ENCODE measurements at regions not wholly inside any gene's neighbourhood (a gene's known extent, or its start where the extent isn't known, plus 50 kb on each side); places are given as distances from the start of the nearest gene placed in this dataset.

DNA sequence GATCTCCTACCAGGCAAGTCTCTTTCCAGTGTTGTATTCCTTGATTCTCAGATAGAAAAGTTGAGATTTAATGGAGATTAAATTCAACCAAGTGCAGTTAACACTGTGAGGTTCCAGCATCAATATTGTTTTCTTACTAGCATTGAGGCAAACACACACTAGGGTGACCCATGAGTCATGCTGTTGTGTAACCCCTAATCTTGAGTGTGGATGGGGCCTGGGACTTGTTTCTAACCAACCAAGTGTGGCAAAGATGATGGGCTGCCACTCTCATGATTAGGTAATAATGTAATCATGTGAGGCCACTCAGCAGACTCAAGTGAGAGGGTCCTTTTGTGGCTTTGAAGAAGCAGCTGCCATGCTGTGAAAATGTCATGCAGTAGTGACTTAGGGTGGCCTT lies 394.2 kb downstream of the IRX2 start:
- no peaks in the 10 kb centered on the region for H3F3A ChIP-seq (ENCODE audit: insufficient read depth)
- H3K9ac ChIP-seq (ENCODE audit: low read length): no peak overlapping the region
- H3K27me3 ChIP-seq (ENCODE audit: low read length): no peaks in the 10 kb centered on the region
- no peak overlapping the region for H3K4me2 ChIP-seq (ENCODE audit: low read depth, low read length, poor library complexity, severe bottlenecking)
- H3K27ac ChIP-seq (ENCODE audit: low read depth, low read length): no peak overlapping the region
- H4K20me1 ChIP-seq (ENCODE audit: low read depth, low read length): no peaks in the 10 kb centered on the region
- H3K4me3 ChIP-seq (ENCODE audit: insufficient read depth, low read length, poor library complexity, severe bottlenecking): no peak overlapping the region
- no peaks in the 10 kb centered on the region for H3K9me3 ChIP-seq (ENCODE audit: insufficient read depth, low read length)
- TF ChIP-seq EZH2phosphoT487 (conservative IDR thresholded peaks at IDR 0.05; ENCODE audit: low read length): no peak
- TF ChIP-seq, protein P1, sequence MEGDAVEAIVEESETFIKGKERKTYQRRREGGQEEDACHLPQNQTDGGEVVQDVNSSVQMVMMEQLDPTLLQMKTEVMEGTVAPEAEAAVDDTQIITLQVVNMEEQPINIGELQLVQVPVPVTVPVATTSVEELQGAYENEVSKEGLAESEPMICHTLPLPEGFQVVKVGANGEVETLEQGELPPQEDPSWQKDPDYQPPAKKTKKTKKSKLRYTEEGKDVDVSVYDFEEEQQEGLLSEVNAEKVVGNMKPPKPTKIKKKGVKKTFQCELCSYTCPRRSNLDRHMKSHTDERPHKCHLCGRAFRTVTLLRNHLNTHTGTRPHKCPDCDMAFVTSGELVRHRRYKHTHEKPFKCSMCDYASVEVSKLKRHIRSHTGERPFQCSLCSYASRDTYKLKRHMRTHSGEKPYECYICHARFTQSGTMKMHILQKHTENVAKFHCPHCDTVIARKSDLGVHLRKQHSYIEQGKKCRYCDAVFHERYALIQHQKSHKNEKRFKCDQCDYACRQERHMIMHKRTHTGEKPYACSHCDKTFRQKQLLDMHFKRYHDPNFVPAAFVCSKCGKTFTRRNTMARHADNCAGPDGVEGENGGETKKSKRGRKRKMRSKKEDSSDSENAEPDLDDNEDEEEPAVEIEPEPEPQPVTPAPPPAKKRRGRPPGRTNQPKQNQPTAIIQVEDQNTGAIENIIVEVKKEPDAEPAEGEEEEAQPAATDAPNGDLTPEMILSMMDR (IDR thresholded peaks at IDR 0.05; ENCODE audit: insufficient read depth, low read length, poor library complexity, severe bottlenecking): no peak
- no peaks in the 10 kb centered on the region for H3K79me2 ChIP-seq (ENCODE audit: insufficient read depth, low read length)
- no peaks in the 10 kb centered on the region for H3K36me3 ChIP-seq (ENCODE audit: low read length)
- H2AFZ ChIP-seq (ENCODE audit: low read depth, low read length, severe bottlenecking): no peak overlapping the region
- no peaks in the 10 kb centered on the region for H3K9me2 ChIP-seq (replicated peaks; ENCODE audit: insufficient read depth, low read length)

DNA sequence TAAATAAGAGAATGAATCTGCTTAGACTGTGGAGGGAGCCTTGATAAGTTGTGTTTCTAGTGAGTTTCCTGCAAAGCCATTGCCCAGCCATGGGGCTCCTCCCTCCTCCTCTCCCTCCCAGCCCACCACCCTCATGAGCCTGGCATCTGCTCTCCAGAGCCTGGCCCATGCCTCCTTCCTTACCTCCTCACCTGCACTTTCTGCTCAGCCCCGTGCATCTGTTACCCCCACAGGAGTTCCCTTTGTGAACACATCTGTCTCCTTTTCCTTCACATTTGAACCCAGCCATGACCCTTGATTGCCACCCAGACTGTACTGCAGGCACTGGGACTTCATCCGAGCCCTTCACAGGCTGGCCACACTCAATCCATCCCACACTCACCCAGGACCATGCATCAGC lies 395.6 kb downstream of the IRX2 start:
- Histone ChIP-seq H3K4me2 (ENCODE audit: low read depth, low read length, poor library complexity, severe bottlenecking) (no peak overlapping the region), H3K9ac (ENCODE audit: low read length) (no peak overlapping the region), H3K4me3 (ENCODE audit: insufficient read depth, low read length, poor library complexity, severe bottlenecking) (no peak overlapping the region), H2AFZ (ENCODE audit: low read depth, low read length, severe bottlenecking) (no peak overlapping the region), H3K27me3 (ENCODE audit: low read length) (no peaks in the 10 kb centered on the region), H3K9me2 (replicated peaks; ENCODE audit: insufficient read depth, low read length) (no peaks in the 10 kb centered on the region), H3K27ac (ENCODE audit: low read depth, low read length) (no peak overlapping the region), H3F3A (ENCODE audit: insufficient read depth) (no peaks in the 10 kb centered on the region), H4K20me1 (ENCODE audit: low read depth, low read length) (no peaks in the 10 kb centered on the region), H3K36me3 (ENCODE audit: low read length) (no peaks in the 10 kb centered on the region), H3K79me2 (ENCODE audit: insufficient read depth, low read length) (no peaks in the 10 kb centered on the region), H3K9me3 (ENCODE audit: insufficient read depth, low read length) (no peaks in the 10 kb centered on the region)
- TF ChIP-seq, protein P1 (IDR thresholded peaks at IDR 0.05; ENCODE audit: insufficient read depth, low read length, poor library complexity, severe bottlenecking): no peak
- no peak for TF ChIP-seq EZH2phosphoT487 (conservative IDR thresholded peaks at IDR 0.05; ENCODE audit: low read length)

DNA sequence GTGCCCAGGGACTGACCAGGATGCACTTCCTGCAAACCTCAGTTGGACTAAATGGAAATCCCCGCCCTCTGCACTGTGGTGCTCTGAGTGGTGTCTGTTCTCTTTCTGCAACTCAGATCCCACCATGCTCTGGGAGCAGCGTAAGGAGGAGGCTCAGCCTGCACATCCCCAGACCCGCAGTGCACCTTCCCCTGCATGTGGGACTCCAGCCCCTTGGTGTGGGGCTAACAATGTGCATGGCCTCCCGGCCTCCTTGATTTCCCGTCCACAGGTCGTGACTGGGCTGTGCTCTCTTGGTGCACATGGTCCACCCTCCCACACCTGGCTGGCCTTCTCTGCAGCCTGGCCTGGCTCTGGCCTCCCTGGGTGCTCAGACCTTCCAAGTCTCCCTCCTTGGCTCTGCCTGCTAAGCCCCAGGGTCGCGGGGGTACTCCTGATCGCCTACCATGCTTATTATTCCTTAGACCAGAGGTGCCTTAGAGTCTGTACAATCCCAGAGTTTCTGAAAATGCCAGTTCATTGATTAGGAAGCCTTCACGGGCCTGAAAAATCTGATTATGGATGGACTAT lies 397.5 kb downstream of the IRX2 start:
- no peak overlapping the region for H3K4me3 ChIP-seq (ENCODE audit: insufficient read depth, low read length, poor library complexity, severe bottlenecking)
- H3K27ac ChIP-seq (ENCODE audit: low read depth, low read length): no peak overlapping the region
- H3K9me3 ChIP-seq (ENCODE audit: insufficient read depth, low read length): no peaks in the 10 kb centered on the region
- H2AFZ ChIP-seq (ENCODE audit: low read depth, low read length, severe bottlenecking): no peak overlapping the region
- no peaks in the 10 kb centered on the region for H3K9me2 ChIP-seq (replicated peaks; ENCODE audit: insufficient read depth, low read length)
- no peaks in the 10 kb centered on the region for H3K36me3 ChIP-seq (ENCODE audit: low read length)
- H3F3A ChIP-seq (ENCODE audit: insufficient read depth): no peaks in the 10 kb centered on the region
- H3K79me2 ChIP-seq (ENCODE audit: insufficient read depth, low read length): no peaks in the 10 kb centered on the region
- no peak overlapping the region for H3K9ac ChIP-seq (ENCODE audit: low read length)
- no peak overlapping the region for H3K4me2 ChIP-seq (ENCODE audit: low read depth, low read length, poor library complexity, severe bottlenecking)
- H4K20me1 ChIP-seq (ENCODE audit: low read depth, low read length): no peaks in the 10 kb centered on the region
- TF ChIP-seq, protein P1 (IDR thresholded peaks at IDR 0.05; ENCODE audit: insufficient read depth, low read length, poor library complexity, severe bottlenecking): no peak
- TF ChIP-seq EZH2phosphoT487 (conservative IDR thresholded peaks at IDR 0.05; ENCODE audit: low read length): no peak
- no peaks in the 10 kb centered on the region for H3K27me3 ChIP-seq (ENCODE audit: low read length)
